Thyroid gland (tissue), 4 donors: ENCODE measurements at regions not wholly inside any gene's neighbourhood (a gene's known extent, or its start where the extent isn't known, plus 50 kb on each side); places are given as distances from the start of the nearest gene placed in this dataset.

Experiments used
- POLR2A ChIP-seq, 2 donors: fragments of 450-650 bp; IDR thresholded peaks; one replicate each; pipeline ENCODE4 v1.6.1; 2017; ENCODE audit warnings: antibody characterized with exemption in 2 of 2, mild to moderate bottlenecking in 2 of 2, moderate library complexity in 1 of 2
- TF ChIP-seq, protein P1 (sequence below), 6 experiments: fragments of 200-600 bp in 3 of 6; fragments of 450-650 bp in 3 of 6; sonication (generic) in 3 of 6; IDR thresholded peaks; one replicate each; pipeline ENCODE4 v1.5.1; 2016 to 2019; ENCODE audit warnings: antibody characterized with exemption in 6 of 6, mild to moderate bottlenecking in 2 of 6, inconsistent platforms in 1 of 6, moderate library complexity in 1 of 6

DNA sequence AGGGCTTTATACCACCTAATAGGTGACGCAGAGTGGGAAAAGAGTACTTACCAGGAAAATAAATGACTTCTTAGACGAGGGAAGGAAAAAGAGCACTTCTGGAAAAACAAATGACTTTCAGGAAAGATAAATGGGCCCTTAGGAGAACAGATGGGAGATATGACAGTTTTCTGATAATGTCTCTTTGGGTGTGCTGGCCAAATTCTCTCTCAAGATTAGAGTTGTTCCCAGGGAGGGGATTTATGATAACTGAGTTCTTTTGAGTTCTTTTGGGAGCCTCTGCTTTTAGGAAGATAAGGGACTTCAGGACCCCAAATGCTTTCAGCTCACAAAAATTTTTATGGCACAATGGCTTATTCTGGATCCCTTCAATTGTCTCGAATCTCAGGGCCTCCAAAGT lies 70.3 kb upstream of the EPCAM start:
- TF ChIP-seq, protein P1, sequence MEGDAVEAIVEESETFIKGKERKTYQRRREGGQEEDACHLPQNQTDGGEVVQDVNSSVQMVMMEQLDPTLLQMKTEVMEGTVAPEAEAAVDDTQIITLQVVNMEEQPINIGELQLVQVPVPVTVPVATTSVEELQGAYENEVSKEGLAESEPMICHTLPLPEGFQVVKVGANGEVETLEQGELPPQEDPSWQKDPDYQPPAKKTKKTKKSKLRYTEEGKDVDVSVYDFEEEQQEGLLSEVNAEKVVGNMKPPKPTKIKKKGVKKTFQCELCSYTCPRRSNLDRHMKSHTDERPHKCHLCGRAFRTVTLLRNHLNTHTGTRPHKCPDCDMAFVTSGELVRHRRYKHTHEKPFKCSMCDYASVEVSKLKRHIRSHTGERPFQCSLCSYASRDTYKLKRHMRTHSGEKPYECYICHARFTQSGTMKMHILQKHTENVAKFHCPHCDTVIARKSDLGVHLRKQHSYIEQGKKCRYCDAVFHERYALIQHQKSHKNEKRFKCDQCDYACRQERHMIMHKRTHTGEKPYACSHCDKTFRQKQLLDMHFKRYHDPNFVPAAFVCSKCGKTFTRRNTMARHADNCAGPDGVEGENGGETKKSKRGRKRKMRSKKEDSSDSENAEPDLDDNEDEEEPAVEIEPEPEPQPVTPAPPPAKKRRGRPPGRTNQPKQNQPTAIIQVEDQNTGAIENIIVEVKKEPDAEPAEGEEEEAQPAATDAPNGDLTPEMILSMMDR (IDR thresholded peaks at IDR 0.05) = no peak
- TF ChIP-seq POLR2A (IDR thresholded peaks at IDR 0.05) = no peak
